ENCODE measurements at regions not wholly inside any gene's neighbourhood (a gene's known extent, or its start where the extent isn't known, plus 50 kb on each side); places are given as distances from the start of the nearest gene placed in this dataset.

- H3K4me3 ChIP-seq (replicated peaks in 1 of 3; ENCODE audit: low read depth in 2 of 3, low read length in 3 of 3): no peak overlapping the region
- H4K20me1 ChIP-seq (ENCODE audit: insufficient read depth, low read length): no peaks in the 10 kb centered on the region
- H3K4me1 Mint-ChIP-seq: no peaks in the 10 kb centered on the region
- H3K4me2 ChIP-seq (replicated peaks; ENCODE audit: extremely low read depth, low read length, poor library complexity, severe bottlenecking): no peak overlapping the region
- H2AFZ ChIP-seq (ENCODE audit: insufficient read depth, low read depth, low read length, poor library complexity, severe bottlenecking): no peak overlapping the region
- H3K27me3 ChIP-seq (ENCODE audit: control insufficient read depth in 2 of 2, insufficient read depth in 2 of 2, low read length in 2 of 2): no peaks in the 10 kb centered on the region
- peaks cover 7 to 8% (median 7%) of the 10 kb centered on the region in 3 donors for H3K27me3 Mint-ChIP-seq (ENCODE audit: low read depth in 3 of 3)
- no peaks in the 10 kb centered on the region for H3K4me1 ChIP-seq (ENCODE audit: control insufficient read depth in 1 of 2, insufficient read depth in 2 of 2, low read length in 2 of 2)
- no peak overlapping the region for H3K4me3 Mint-ChIP-seq
- H3K36me3 ChIP-seq (replicated peaks in 1 of 2; ENCODE audit: control insufficient read depth in 1 of 2, insufficient read depth in 2 of 2, low read length in 2 of 2): no peaks in the 10 kb centered on the region
- H3K27ac Mint-ChIP-seq: no peak overlapping the region
- no peaks in the 10 kb centered on the region for H3K9me3 ChIP-seq (replicated peaks in 1 of 2; ENCODE audit: control insufficient read depth in 1 of 2, insufficient read depth in 1 of 2, low read length in 2 of 2)
- intact Hi-C loops (cut with micrococcal nuclease): no loop called here
- peaks cover 0 to 8% (median 2%) of the 10 kb centered on the region in 7 donors for H3K9me3 Mint-ChIP-seq
- H3K9ac ChIP-seq (ENCODE audit: insufficient read depth, low read length, poor library complexity, severe bottlenecking): no peak overlapping the region
- no peak for TF ChIP-seq CTCF (IDR thresholded peaks at IDR 0.05)
- H3K27ac ChIP-seq (ENCODE audit: low read depth in 1 of 2, low read length in 2 of 2): no peak overlapping the region
- WGBS (ENCODE audit: insufficient coverage): 94% methylated on average over 10 of the region's 12 CpGs
- no peaks in the 10 kb centered on the region for H3K79me2 ChIP-seq (ENCODE audit: insufficient read depth, low read length)
- DNase-seq: no peak
- H3K36me3 Mint-ChIP-seq: no peaks in the 10 kb centered on the region
Observed at GRCh38 chr9:88672874-88673689, 138.1 kb downstream of the NXNL2 start.

GRCh38 chr9:88673886-88674285 lies 138.9 kb downstream of the NXNL2 start:
- H3K36me3 Mint-ChIP-seq: no peaks in the 10 kb centered on the region

More at GRCh38 chr9:88673886-88674285, 138.9 kb downstream of the NXNL2 start:
- Mint-ChIP-seq H3K27ac (no peak overlapping the region), H3K4me1 (no peaks in the 10 kb centered on the region), H3K4me3 (no peak overlapping the region), H3K27me3 (ENCODE audit: low read depth in 3 of 3) (peaks cover 7 to 8% (median 7%) of the 10 kb centered on the region in 3 donors), H3K9me3 (peaks cover 0 to 8% (median under 1%) of the 10 kb centered on the region in 7 donors)
- no peak overlapping the region for H2AFZ ChIP-seq (ENCODE audit: insufficient read depth, low read depth, low read length, poor library complexity, severe bottlenecking)
- H4K20me1 ChIP-seq (ENCODE audit: insufficient read depth, low read length): no peaks in the 10 kb centered on the region
- H3K4me2 ChIP-seq (replicated peaks; ENCODE audit: extremely low read depth, low read length, poor library complexity, severe bottlenecking): no peak overlapping the region
- intact Hi-C loops (cut with micrococcal nuclease): no loop called here
- DNase-seq: no peak
- H3K27ac ChIP-seq (ENCODE audit: low read depth in 1 of 2, low read length in 2 of 2): no peak overlapping the region
- H3K27me3 ChIP-seq (ENCODE audit: control insufficient read depth in 2 of 2, insufficient read depth in 2 of 2, low read length in 2 of 2): no peaks in the 10 kb centered on the region
- no peak overlapping the region for H3K9ac ChIP-seq (ENCODE audit: insufficient read depth, low read length, poor library complexity, severe bottlenecking)
- H3K4me3 ChIP-seq (replicated peaks in 1 of 3; ENCODE audit: low read depth in 2 of 3, low read length in 3 of 3): no peak overlapping the region
- no peaks in the 10 kb centered on the region for H3K79me2 ChIP-seq (ENCODE audit: insufficient read depth, low read length)
- H3K9me3 ChIP-seq (replicated peaks in 1 of 2; ENCODE audit: control insufficient read depth in 1 of 2, insufficient read depth in 1 of 2, low read length in 2 of 2): no peaks in the 10 kb centered on the region
- 100% methylated on average over 1 of the region's 2 CpGs for WGBS (ENCODE audit: insufficient coverage)
- H3K36me3 ChIP-seq (replicated peaks in 1 of 2; ENCODE audit: control insufficient read depth in 1 of 2, insufficient read depth in 2 of 2, low read length in 2 of 2): no peaks in the 10 kb centered on the region
- no peaks in the 10 kb centered on the region for H3K4me1 ChIP-seq (ENCODE audit: control insufficient read depth in 1 of 2, insufficient read depth in 2 of 2, low read length in 2 of 2)
- no peak for TF ChIP-seq CTCF (IDR thresholded peaks at IDR 0.05)

All from CD14-positive monocyte (primary cell).